Colonic mucosa (tissue), 4 donors: ENCODE measurements at regions not wholly inside any gene's neighbourhood (a gene's known extent, or its start where the extent isn't known, plus 50 kb on each side); places are given as distances from the start of the nearest gene placed in this dataset.

ENCODE experiments used
- DNase-seq: peaks from one replicate; pipeline ENCODE4 v3.0.0-alpha.2; 2020
- H3K27ac ChIP-seq: fragments of 200-600 bp; one replicate; pipeline ENCODE4 v1.8.0; 2021
- H3K27me3 ChIP-seq: fragments of 200-600 bp; one replicate; pipeline ENCODE4 v1.8.0; 2021
- H3K36me3 ChIP-seq: fragments of 200-600 bp; one replicate; pipeline ENCODE4 v1.8.0; 2021
- H3K4me1 ChIP-seq: fragments of 200-600 bp; one replicate; pipeline ENCODE4 v1.8.0; 2021; ENCODE audit warnings: mild to moderate bottlenecking
- H3K4me3 ChIP-seq: fragments of 200-600 bp; one replicate; pipeline ENCODE4 v1.8.0; 2021
- H3K9ac ChIP-seq, 2 donors: one replicate each; pipeline ENCODE4 v1.7.0; 2013; ENCODE audit warnings: control low read depth in 2 of 2, low read depth in 2 of 2, low read length in 2 of 2
- H3K9me3 ChIP-seq: fragments of 200-600 bp; one replicate; pipeline ENCODE4 v1.8.0; 2021
- CTCF ChIP-seq: fragments of 200-600 bp; IDR thresholded peaks from one replicate; pipeline ENCODE4 v1.8.0; 2022; ENCODE audit warnings: antibody characterized with exemption, mild to moderate bottlenecking
- intact Hi-C: fragments of 100-400 bp; cut with DNase I; formaldehyde crosslinking; loops from one replicate; pipeline ENCODE4 v1.14.1; 2022
- donor health status: healthy.
- donor health status: DM: no; HTN: no; CAD: no.
- donor health status: DM: no; HTN: no; CAD: no.

GRCh38 chr10:8296734-8297101 lies 242.2 kb downstream of the GATA3 start:
- H3K27me3 ChIP-seq: no peaks in the 10 kb centered on the region

GRCh38 chr10:8297107-8297506 lies 242.6 kb downstream of the GATA3 start:
- intact Hi-C loops: no loop called here
- H3K9me3 ChIP-seq: no peaks in the 10 kb centered on the region
- H3K36me3 ChIP-seq: no peaks in the 10 kb centered on the region
- no peak overlapping the region for H3K9ac ChIP-seq
- H3K4me3 ChIP-seq: no peak overlapping the region
- H3K27ac ChIP-seq: no peak overlapping the region
- DNase-seq: no peak
- no peak for TF ChIP-seq CTCF
- no peaks in the 10 kb centered on the region for H3K27me3 ChIP-seq
- H3K4me1 ChIP-seq: no peaks in the 10 kb centered on the region

More at GRCh38 chr10:8296734-8297101, 242.2 kb downstream of the GATA3 start:
- DNase-seq: no peak
- intact Hi-C loops: no loop called here
- H3K27ac ChIP-seq: no peak overlapping the region
- H3K4me1 ChIP-seq: no peaks in the 10 kb centered on the region
- H3K36me3 ChIP-seq: no peaks in the 10 kb centered on the region
- H3K9ac ChIP-seq: no peak overlapping the region
- no peaks in the 10 kb centered on the region for H3K9me3 ChIP-seq
- no peak for TF ChIP-seq CTCF
- no peak overlapping the region for H3K4me3 ChIP-seq

GRCh38 chr10:8297959-8298358 lies 243.5 kb downstream of the GATA3 start:
- intact Hi-C loops: no loop called here
- Histone ChIP-seq H3K4me3 (no peak overlapping the region), H3K36me3 (no peaks in the 10 kb centered on the region), H3K9ac (no peak overlapping the region), H3K27me3 (no peaks in the 10 kb centered on the region), H3K4me1 (no peaks in the 10 kb centered on the region), H3K27ac (no peak overlapping the region), H3K9me3 (no peaks in the 10 kb centered on the region)
- DNase-seq: no peak
- TF ChIP-seq CTCF: no peak

GRCh38 chr10:8298896-8299570 lies 244.5 kb downstream of the GATA3 start:
- Histone ChIP-seq H3K9ac (no peak overlapping the region), H3K9me3 (no peaks in the 10 kb centered on the region), H3K27me3 (no peaks in the 10 kb centered on the region), H3K36me3 (no peaks in the 10 kb centered on the region), H3K4me3 (no peak overlapping the region), H3K4me1 (no peaks in the 10 kb centered on the region), H3K27ac (no peak overlapping the region)
- intact Hi-C loops: no loop called here
- no peak for DNase-seq
- TF ChIP-seq CTCF: no peak

GRCh38 chr10:8300925-8301324 lies 246.4 kb downstream of the GATA3 start:
- no peak overlapping the region for H3K4me3 ChIP-seq
- H3K4me1 ChIP-seq: no peaks in the 10 kb centered on the region
- intact Hi-C loops: no loop called here
- H3K36me3 ChIP-seq: no peaks in the 10 kb centered on the region
- H3K27ac ChIP-seq: no peak overlapping the region
- no peaks in the 10 kb centered on the region for H3K9me3 ChIP-seq
- no peak overlapping the region for H3K9ac ChIP-seq
- no peak for DNase-seq
- H3K27me3 ChIP-seq: no peaks in the 10 kb centered on the region
- no peak for TF ChIP-seq CTCF
